ENCODE measurements at regions not wholly inside any gene's neighbourhood (a gene's known extent, or its start where the extent isn't known, plus 50 kb on each side); places are given as distances from the start of the nearest gene placed in this dataset.

DNA sequence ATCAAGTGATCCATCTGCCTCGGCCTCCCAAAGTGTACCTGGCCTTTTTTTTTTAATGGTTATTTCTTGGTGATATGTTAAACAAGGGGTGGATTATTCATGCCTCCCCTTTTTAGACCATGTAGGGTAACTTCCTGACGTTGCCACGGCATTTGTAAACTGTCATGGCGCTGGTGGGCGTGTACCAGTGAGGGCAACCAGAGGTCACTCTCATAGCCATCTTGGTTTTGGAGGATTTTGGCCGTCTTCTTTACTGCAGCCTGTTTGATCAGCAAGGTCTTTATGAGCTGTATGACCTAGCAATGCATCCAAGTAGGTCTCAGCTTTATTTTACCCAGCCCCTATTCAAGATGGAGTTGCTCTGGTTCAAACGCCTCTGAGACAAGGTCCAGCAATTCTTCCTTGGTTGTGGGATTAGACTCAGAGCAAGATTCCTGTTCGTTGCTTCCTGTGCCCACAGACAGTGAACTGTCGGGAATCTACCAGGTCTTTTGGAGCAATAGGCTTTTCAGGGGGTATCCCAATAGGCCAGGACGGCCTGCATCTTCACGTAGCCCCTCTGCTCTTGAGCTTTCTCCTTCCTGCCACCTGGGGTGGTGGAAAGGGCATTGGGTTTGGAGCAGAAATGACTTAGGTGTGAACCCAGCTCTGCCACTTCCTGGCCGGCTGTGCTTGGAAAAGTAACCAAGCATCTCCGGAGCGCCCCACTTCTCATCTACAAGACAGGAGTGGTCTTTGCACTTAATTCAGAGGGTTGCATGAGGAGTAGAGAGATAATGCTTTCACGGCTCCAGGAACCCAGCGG is 52.9 kb upstream of the SEC14L1 start:
- TF ChIP-seq EP300 (IDR thresholded peaks at IDR 0.05; ENCODE audit: low read depth) (no peak), POLR2A (IDR thresholded peaks at IDR 0.05) (no peak)
